ENCODE measurements at regions not wholly inside any gene's neighbourhood (a gene's known extent, or its start where the extent isn't known, plus 50 kb on each side); places are given as distances from the start of the nearest gene placed in this dataset.

GRCh38 chr3:14274612-14274936, 96.0 kb downstream of the LSM3 start:
- no peaks in the 10 kb centered on the region for H3K27me3 ChIP-seq (ENCODE audit: control insufficient read depth, insufficient read depth, low read length)

GRCh38 chr3:14274999-14275961, 96.7 kb downstream of the LSM3 start:
- H3K9ac ChIP-seq (ENCODE audit: low read length): no peak overlapping the region
- H3K4me3 ChIP-seq (ENCODE audit: low read depth, low read length): no peak overlapping the region
- H3K36me3 ChIP-seq (ENCODE audit: control insufficient read depth, insufficient read depth, low read length): no peaks in the 10 kb centered on the region
- no peaks in the 10 kb centered on the region for H3K9me3 ChIP-seq (ENCODE audit: control insufficient read depth, insufficient read depth, low read depth, low read length)
- H3K27me3 ChIP-seq (ENCODE audit: control insufficient read depth, insufficient read depth, low read length): no peaks in the 10 kb centered on the region
- H3K4me1 ChIP-seq (ENCODE audit: control insufficient read depth, insufficient read depth, low read length): peaks cover 62% of the 10 kb centered on the region
- no peak overlapping the region for H3K27ac ChIP-seq (ENCODE audit: low read depth, low read length)

More at GRCh38 chr3:14274612-14274936, 96.0 kb downstream of the LSM3 start:
- Histone ChIP-seq H3K4me1 (ENCODE audit: control insufficient read depth, insufficient read depth, low read length) (peaks cover 56% of the 10 kb centered on the region), H3K27ac (ENCODE audit: low read depth, low read length) (peak overlapping the region; percentile 96; the same call in 1 of the 2 replicates), H3K36me3 (ENCODE audit: control insufficient read depth, insufficient read depth, low read length) (no peaks in the 10 kb centered on the region), H3K4me3 (ENCODE audit: low read depth, low read length) (no peak overlapping the region), H3K9ac (ENCODE audit: low read length) (no peak overlapping the region), H3K9me3 (ENCODE audit: control insufficient read depth, insufficient read depth, low read depth, low read length) (no peaks in the 10 kb centered on the region)

GRCh38 chr3:14275962-14276909, 97.6 kb downstream of the LSM3 start:
- Histone ChIP-seq H3K4me1 (ENCODE audit: control insufficient read depth, insufficient read depth, low read length) (peaks cover 63% of the 10 kb centered on the region), H3K9ac (ENCODE audit: low read length) (no peak overlapping the region), H3K27ac (ENCODE audit: low read depth, low read length) (no peak overlapping the region), H3K27me3 (ENCODE audit: control insufficient read depth, insufficient read depth, low read length) (no peaks in the 10 kb centered on the region), H3K4me3 (ENCODE audit: low read depth, low read length) (no peak overlapping the region), H3K9me3 (ENCODE audit: control insufficient read depth, insufficient read depth, low read depth, low read length) (no peaks in the 10 kb centered on the region), H3K36me3 (ENCODE audit: control insufficient read depth, insufficient read depth, low read length) (no peaks in the 10 kb centered on the region)

GRCh38 chr3:14277557-14277956, 98.9 kb downstream of the LSM3 start:
- no peaks in the 10 kb centered on the region for H3K36me3 ChIP-seq (ENCODE audit: control insufficient read depth, insufficient read depth, low read length)
- H3K9me3 ChIP-seq (ENCODE audit: control insufficient read depth, insufficient read depth, low read depth, low read length): no peaks in the 10 kb centered on the region
- no peak overlapping the region for H3K9ac ChIP-seq (ENCODE audit: low read length)
- no peak overlapping the region for H3K4me3 ChIP-seq (ENCODE audit: low read depth, low read length)
- H3K27ac ChIP-seq (ENCODE audit: low read depth, low read length): no peak overlapping the region
- H3K4me1 ChIP-seq (ENCODE audit: control insufficient read depth, insufficient read depth, low read length): peaks cover 56% of the 10 kb centered on the region
- no peaks in the 10 kb centered on the region for H3K27me3 ChIP-seq (ENCODE audit: control insufficient read depth, insufficient read depth, low read length)

- Histone ChIP-seq H3K36me3 (ENCODE audit: control insufficient read depth, insufficient read depth, low read length) (no peaks in the 10 kb centered on the region), H3K4me3 (ENCODE audit: low read depth, low read length) (no peak overlapping the region), H3K4me1 (ENCODE audit: control insufficient read depth, insufficient read depth, low read length) (peaks cover 51% of the 10 kb centered on the region), H3K27me3 (ENCODE audit: control insufficient read depth, insufficient read depth, low read length) (no peaks in the 10 kb centered on the region), H3K27ac (ENCODE audit: low read depth, low read length) (peak overlapping the region; percentile 49), H3K9ac (ENCODE audit: low read length) (peak overlapping the region; percentile 39), H3K9me3 (ENCODE audit: control insufficient read depth, insufficient read depth, low read depth, low read length) (no peaks in the 10 kb centered on the region)
Measured at GRCh38 chr3:14278265-14278798, 99.7 kb downstream of the LSM3 start.

GRCh38 chr3:14278799-14279625, 100.4 kb downstream of the LSM3 start:
- Histone ChIP-seq H3K4me1 (ENCODE audit: control insufficient read depth, insufficient read depth, low read length) (peaks cover 44% of the 10 kb centered on the region), H3K36me3 (ENCODE audit: control insufficient read depth, insufficient read depth, low read length) (no peaks in the 10 kb centered on the region), H3K27me3 (ENCODE audit: control insufficient read depth, insufficient read depth, low read length) (no peaks in the 10 kb centered on the region), H3K4me3 (ENCODE audit: low read depth, low read length) (no peak overlapping the region), H3K9me3 (ENCODE audit: control insufficient read depth, insufficient read depth, low read depth, low read length) (no peaks in the 10 kb centered on the region), H3K27ac (ENCODE audit: low read depth, low read length) (peak overlapping the region; percentile 49), H3K9ac (ENCODE audit: low read length) (peak overlapping the region; percentile 39)

- Histone ChIP-seq H3K4me3 (ENCODE audit: low read depth, low read length) (no peak overlapping the region), H3K36me3 (ENCODE audit: control insufficient read depth, insufficient read depth, low read length) (no peaks in the 10 kb centered on the region), H3K27ac (ENCODE audit: low read depth, low read length) (no peak overlapping the region), H3K4me1 (ENCODE audit: control insufficient read depth, insufficient read depth, low read length) (peaks cover 39% of the 10 kb centered on the region), H3K9me3 (ENCODE audit: control insufficient read depth, insufficient read depth, low read depth, low read length) (no peaks in the 10 kb centered on the region), H3K9ac (ENCODE audit: low read length) (no peak overlapping the region), H3K27me3 (ENCODE audit: control insufficient read depth, insufficient read depth, low read length) (no peaks in the 10 kb centered on the region)
Measured at GRCh38 chr3:14279626-14280061, 101.0 kb downstream of the LSM3 start.

- H3K9me3 ChIP-seq (ENCODE audit: control insufficient read depth, insufficient read depth, low read depth, low read length): no peaks in the 10 kb centered on the region
- no peak overlapping the region for H3K9ac ChIP-seq (ENCODE audit: low read length)
- H3K27me3 ChIP-seq (ENCODE audit: control insufficient read depth, insufficient read depth, low read length): no peaks in the 10 kb centered on the region
- H3K36me3 ChIP-seq (ENCODE audit: control insufficient read depth, insufficient read depth, low read length): no peaks in the 10 kb centered on the region
- H3K4me3 ChIP-seq (ENCODE audit: low read depth, low read length): no peak overlapping the region
- no peak overlapping the region for H3K27ac ChIP-seq (ENCODE audit: low read depth, low read length)
- peaks cover 45% of the 10 kb centered on the region for H3K4me1 ChIP-seq (ENCODE audit: control insufficient read depth, insufficient read depth, low read length)
Measured at GRCh38 chr3:14280326-14280725, 101.7 kb downstream of the LSM3 start.

GRCh38 chr3:14281053-14281452, 102.4 kb downstream of the LSM3 start:
- Histone ChIP-seq H3K4me3 (ENCODE audit: low read depth, low read length) (no peak overlapping the region), H3K27ac (ENCODE audit: low read depth, low read length) (no peak overlapping the region), H3K9ac (ENCODE audit: low read length) (no peak overlapping the region), H3K27me3 (ENCODE audit: control insufficient read depth, insufficient read depth, low read length) (no peaks in the 10 kb centered on the region), H3K36me3 (ENCODE audit: control insufficient read depth, insufficient read depth, low read length) (no peaks in the 10 kb centered on the region), H3K9me3 (ENCODE audit: control insufficient read depth, insufficient read depth, low read depth, low read length) (no peaks in the 10 kb centered on the region), H3K4me1 (ENCODE audit: control insufficient read depth, insufficient read depth, low read length) (peaks cover 47% of the 10 kb centered on the region)

- H3K27ac ChIP-seq (ENCODE audit: low read depth, low read length): no peak overlapping the region
Measured at GRCh38 chr3:14282001-14282705, 103.5 kb downstream of the LSM3 start.

More at GRCh38 chr3:14282001-14282705, 103.5 kb downstream of the LSM3 start:
- peaks cover 47% of the 10 kb centered on the region for H3K4me1 ChIP-seq (ENCODE audit: control insufficient read depth, insufficient read depth, low read length)
- H3K4me3 ChIP-seq (ENCODE audit: low read depth, low read length): no peak overlapping the region
- no peaks in the 10 kb centered on the region for H3K36me3 ChIP-seq (ENCODE audit: control insufficient read depth, insufficient read depth, low read length)
- H3K9me3 ChIP-seq (ENCODE audit: control insufficient read depth, insufficient read depth, low read depth, low read length): no peaks in the 10 kb centered on the region
- no peak overlapping the region for H3K9ac ChIP-seq (ENCODE audit: low read length)
- H3K27me3 ChIP-seq (ENCODE audit: control insufficient read depth, insufficient read depth, low read length): no peaks in the 10 kb centered on the region
